SK-N-DZ (cell line): ENCODE measurements at regions not wholly inside any gene's neighbourhood (a gene's known extent, or its start where the extent isn't known, plus 50 kb on each side); places are given as distances from the start of the nearest gene placed in this dataset.
"Not testable (repeated sequence)": the region's sequence is repeated elsewhere in the genome, so short reads cannot be mapped to it uniquely, and the experiment has no call there.

Experiments
- DNase-seq: peaks from one replicate; pipeline ENCODE4 v3.0.0-alpha.2; 2015; ENCODE audit warnings: low spot score

DNA sequence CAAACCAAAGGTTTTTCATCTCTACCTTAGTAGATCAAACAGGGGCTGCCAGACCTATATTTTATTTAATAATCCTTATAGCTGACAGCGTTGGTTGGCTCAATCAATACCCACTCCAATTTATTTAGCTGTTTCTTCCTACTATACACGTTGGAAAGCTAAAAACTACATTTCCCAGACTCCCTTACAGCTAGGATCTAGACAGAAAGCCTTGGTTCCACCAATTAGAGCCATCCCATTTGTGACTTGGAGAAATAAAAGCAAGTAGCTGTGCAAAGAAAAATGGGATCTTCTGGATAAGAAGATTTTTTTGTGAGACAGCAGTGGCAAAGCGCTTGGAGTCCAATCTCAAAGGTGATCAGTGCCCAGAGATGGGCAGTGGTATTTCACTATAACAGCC, 331.3 kb upstream of the MEIS1 start:
- no peak for DNase-seq

DNA sequence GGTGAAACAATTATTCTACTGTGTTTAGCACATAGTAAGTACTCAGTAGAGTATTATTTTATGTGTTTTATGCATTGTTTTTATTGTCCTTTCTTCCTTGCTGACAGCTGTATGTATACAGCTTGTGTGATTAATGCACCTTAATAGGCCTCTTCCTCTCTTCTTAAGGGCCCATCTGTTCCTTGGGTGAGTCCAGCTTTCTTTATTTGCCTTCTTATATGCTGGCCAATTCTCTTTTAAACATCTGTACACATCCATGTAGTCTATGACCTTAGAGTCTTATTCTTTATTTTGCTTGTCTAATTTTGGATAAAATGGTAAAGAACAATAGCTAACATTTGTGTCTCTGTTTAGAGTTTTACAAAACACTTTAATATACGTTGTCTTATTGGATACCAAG, 333.7 kb upstream of the MEIS1 start:
- no peak for DNase-seq

DNA sequence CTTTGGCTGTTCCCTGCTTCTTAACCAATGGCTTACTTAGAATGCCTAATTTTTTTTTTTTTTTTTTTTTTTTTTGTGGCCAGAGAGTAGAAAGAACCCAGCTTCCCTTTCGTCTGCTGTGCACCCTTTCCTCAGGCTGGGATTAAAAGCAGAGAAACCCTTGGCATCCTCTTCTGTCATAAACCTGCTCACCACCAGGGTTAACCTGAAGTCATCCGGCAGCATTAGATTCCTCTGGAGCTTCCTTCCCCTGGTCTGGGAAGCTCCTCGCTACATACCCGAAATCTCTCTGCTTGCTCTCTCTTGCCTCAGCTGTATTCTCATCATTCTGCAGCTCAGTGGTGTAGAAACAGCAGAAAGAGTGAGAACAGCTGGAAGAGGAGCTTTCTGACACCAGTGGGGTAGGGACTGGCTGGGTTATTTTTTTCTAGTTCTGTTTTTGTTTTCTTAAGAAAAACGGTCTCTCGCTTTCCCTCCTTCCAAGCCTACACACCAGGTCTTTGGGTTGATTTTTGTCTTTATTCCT, 339.0 kb upstream of the MEIS1 start:
- no peak for DNase-seq

DNA sequence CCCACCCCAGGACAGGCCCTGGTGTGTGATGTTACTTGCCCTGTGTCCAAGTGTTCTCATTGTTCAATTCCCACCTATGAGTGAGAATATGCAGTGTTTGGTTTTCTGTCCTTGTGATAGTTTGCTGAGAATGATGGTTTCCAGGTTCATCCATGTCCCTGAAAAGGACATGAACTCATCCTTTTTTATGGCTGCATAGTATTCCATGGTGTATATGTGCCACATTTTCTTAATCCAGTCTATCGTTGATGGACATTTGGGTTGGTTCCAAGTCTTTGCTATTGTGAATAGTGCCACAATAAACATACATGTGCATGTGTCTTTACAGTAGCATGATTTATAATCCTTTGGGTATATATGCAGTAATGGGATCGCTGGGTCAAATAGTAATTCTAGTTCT, 340.2 kb upstream of the MEIS1 start:
- not testable (repeated sequence) for DNase-seq

DNA sequence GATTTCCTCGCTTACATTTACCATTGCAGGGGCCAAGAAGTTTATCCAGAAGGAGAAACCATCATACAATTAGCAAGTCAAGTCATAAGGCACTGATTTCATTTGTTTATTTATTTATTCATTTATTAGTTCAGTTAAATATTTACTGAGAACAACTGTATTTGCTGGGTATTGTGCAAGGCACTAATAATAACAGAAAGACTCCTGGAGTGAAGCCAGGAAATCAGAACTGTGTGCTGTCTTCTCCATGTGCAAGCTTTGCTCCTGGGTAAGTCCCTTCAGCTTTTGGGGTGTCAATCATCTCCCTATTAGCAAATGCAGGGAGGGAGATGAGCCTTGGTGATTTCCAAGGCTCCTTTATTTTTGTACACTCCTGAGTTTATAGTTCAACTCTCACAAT, 341.6 kb upstream of the MEIS1 start:
- DNase-seq = no peak

DNA sequence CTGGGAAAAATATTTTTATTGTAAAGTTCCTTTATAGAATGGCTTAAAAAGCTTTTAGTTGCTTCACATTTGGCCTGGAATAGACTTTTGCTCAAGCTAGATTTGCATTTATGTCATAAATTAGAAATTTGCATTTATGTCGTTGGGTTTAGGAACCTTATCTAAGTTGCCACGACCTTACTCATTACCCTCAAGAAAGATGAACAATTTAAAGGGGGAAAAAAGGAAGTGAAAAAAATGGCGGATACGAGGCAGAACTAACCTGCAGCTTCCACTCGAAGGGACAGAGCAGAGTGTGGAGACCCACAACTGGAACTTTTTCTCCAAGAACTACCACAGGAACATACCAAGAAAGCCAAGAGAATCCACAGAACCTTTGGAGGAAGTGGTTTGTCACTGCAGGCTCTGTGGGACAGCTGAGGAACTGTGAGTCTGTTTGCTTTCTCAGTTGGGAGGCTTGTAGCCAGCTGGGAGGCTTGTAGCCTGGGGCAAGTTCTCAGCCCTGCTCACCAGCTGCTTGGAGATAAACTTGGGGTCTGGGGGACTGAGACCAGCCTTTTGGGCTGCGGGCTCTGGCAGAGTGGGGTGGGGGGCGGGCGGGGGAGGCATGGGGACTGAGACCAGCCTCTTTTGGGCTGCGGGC, 349.9 kb upstream of the MEIS1 start:
- DNase-seq = no peak

DNA sequence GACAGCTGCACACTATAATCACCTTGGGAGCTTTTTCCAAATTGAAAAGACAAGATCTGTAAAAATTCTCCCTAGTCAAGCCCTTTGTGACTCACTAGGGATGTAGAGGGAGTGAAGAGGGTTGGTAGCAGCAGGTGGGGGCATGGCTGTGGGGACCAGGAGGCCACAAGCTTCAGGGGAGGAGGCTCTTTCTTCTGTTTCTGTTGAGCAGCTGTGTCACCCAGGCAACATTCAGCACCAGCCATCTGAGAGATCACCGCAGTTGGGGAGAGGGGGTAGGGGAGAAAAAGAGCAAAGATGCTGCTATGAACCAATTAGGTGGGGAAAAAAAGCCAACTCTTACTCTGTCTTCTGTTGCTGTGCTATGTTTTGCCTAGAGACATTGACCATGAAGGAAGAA, 352.3 kb upstream of the MEIS1 start:
- DNase-seq = no peak

DNA sequence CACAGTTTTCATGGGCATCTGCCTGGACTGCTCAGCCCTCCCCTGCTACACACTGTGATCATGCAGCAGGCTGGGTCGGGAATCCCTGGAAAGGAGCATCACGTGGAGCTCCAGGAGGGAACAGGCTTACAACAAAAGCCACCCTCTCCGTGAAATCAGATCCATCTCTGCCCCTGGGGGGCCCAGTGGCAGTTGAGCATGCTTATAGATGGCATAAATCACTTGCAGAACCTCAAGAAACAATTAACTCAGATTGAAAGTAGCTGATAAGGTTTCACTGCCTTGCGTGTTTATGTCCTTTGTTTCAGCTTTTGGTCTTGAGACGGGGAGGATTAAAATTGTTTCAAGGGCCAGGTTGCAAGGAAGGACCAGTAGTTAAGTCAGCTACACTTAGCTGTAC, 354.8 kb upstream of the MEIS1 start:
- DNase-seq = peak; percentile 98

DNA sequence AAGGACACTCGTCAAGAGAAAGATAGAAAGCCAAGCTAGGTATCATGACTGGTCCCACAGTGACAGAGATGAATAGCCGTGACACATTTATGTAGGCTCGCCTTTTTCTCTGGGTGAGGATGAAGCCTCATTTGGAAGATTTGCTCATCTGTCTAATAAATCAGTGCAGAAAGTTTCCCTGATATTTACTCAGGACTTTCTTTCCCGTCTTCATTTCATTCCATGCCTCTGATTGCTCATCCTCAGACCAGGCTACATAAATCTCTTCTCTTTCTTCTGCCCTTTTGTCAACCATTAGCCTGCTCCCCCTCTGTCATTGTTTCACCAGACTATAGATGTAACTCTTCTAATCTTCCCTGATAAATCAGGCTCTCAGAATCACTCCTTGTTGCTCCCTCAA, 361.8 kb upstream of the MEIS1 start:
- DNase-seq = no peak

DNA sequence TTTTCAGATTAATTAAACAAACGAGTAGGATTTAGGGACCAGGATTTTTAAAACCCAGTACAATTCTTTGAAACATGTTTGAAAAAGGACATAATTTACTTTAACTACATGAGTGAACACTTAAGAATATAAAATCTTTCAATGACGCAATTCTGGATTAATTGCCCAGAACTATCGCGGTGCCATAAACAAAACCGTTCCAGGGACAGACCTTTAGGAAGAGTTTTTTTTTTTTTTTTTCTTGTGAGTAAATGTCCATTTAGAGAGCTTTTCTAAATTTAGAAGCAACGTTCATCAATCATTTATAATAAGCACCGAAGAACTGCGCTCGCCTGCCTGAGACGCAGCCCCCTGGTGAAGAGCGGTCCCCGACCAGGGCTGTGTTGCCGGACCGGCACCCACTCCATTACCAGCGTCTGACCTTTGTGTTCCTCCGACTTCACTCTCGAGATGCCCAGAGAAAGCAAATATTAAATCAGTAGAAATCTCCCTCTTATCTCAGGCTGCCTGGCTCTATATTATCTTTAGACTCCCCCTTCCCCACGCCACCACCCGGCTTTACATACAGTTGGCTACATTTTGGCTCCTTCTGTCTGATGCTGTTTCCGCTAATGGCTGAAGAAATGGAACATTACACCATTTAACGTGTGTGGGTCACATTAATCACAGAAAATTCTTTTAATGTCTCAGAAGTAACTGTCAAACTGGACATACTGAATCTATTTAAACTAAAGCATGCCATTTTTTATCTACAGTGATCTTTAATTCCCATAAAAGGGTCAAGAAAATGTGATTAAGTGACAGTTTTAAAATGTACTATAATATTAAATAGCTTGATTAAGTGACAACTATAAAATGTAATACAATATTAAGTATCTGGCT, 364.0 kb upstream of the MEIS1 start:
- peak; percentile 100 for DNase-seq

DNA sequence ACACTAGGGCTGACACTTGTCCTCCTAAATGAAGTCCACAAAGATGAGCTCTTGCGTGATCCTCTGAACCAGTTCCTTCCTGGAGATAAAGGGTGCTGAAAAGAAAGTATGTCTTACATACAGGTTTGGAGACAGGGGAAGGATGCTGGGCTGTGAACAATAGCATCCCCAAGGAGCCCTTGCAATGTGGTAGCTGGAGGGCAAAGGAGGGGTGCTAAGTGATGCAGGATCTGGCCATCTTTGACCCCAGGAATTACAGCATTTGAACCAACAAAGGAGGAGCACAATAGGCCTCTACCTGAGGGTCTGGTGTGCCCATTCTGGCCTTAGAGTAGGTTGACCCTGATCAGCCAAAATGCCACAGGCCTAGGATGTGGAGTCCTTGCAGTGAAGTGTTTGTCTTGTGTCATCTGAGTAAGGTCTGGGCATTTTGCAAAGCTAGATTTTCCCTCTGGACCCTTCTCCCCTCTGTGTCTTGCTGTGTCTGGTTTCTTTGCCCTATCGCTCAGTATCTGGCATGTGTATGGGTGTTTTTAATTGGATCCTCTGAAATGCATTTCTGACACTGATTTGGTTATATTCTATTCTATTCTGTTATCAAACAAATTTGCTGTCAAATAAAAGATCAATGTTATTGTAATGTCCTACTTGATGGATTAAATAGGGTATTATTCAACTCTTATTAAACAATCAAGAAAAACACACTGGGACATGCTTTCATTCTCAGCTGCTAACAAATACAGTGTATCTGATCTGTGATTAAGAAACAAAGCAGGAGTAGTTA, 364.8 kb upstream of the MEIS1 start:
- peak; percentile 94 for DNase-seq

DNA sequence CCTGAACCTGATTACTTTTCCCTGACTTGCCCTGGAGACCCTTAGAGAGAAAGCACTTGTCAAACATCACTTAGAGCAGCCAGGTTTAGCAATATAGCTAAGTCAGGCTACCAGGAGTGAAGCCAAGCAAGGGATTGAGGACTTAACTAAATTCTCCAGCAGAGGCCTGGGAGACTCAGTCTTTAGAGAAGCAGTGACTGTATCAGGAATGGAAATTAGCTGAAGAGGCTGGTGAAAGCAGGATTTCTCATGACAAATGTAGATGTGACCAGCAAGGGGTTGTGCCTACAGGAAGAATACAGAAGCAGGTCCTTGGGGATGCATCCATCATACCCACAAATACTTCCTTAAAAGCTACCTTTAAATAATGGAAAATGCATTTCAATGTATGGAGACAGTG, 368.9 kb upstream of the MEIS1 start:
- no peak for DNase-seq

DNA sequence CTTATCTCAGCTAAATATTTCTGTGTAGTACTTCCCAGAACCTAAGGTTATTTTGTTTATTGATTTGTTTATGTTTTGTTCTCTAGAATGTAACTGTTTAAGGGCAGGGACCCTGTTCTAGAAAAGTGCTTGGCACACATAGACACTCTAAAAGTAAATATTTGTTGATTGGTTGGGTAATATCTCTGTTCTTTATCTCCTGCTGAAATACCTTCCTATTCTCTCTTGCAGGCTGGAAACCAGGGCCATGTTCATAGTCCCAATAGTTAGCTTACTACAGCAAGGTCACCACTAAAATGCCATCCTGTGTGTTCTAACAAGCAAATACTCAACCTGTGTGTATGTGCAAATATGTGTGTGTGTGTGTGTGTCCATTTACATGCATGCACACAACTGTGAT, 375.6 kb upstream of the MEIS1 start:
- no peak for DNase-seq

DNA sequence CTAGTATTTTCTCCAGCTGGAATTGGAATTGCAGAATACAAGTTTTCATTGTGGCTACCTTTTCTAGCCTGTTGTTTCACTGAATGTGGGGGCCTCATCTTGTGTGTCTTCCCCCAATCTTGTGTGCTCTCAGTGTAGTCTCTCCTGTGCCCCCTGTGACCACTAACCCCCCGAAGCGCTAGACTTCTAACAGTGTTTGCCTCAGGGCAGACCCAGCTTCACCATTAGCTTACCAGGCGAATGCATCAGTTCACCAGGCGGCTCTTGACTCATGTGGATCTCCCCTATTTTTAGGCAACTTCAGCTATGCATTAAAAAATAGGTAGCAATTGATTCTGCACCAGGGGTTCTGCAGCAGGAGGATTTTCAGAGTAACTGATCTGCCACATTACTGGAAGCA, 376.2 kb upstream of the MEIS1 start:
- DNase-seq = no peak

DNA sequence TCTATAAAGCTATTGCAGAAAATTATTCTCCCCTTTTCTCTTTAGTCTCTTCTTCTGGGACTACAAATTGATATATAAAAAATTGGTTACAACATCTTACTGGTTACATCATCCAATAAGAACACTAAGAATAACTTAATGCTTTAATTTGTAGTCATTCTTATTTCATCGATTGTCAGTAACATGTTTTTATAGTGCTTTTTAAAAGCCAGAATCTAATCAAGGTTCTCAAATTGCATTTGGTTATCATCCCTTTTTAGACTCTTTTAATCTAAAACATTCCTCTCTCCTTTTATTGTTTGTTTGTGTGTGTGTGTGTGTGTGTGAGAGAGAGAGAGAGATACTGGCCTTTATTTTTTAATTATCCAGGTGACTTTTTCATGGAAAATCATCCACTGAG, 377.1 kb upstream of the MEIS1 start:
- DNase-seq = no peak

DNA sequence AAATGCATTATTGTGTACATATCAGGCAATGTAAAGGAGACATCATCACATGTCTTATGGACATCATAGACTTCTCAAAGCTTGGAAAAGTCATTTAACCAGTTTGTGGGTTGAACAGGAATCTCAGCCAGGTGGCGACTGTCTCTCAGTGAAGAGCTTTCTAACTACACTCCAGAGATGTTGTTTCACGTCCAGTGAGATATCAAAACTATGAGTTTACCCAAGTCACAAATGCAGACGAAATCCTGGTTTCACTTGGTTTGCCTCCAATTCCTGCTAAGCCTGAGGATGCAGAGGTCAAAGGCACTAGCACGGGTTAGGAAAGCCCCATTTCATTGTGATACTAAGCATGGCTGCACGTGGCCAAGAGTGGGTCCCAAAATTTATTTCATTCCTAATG, 384.5 kb upstream of the MEIS1 start:
- no peak for DNase-seq

DNA sequence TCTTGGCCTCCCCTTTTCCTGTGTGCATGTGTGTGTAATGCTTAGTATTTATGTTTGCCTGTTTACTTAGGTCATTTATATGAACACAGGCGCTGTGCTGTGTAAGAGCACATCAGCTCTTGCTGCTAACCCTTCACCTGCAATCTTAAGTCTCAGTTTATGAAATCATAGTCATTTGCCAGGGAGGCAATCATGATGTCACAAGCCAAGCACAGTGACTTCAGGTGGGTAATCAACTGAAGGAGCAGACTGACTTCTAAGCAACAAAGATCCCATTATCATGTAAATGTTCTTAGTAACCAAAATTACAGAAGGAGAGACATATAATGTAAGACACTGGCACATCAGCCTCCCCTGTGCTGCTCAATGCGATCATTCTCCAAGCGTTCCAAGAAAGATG, 386.3 kb upstream of the MEIS1 start:
- no peak for DNase-seq

DNA sequence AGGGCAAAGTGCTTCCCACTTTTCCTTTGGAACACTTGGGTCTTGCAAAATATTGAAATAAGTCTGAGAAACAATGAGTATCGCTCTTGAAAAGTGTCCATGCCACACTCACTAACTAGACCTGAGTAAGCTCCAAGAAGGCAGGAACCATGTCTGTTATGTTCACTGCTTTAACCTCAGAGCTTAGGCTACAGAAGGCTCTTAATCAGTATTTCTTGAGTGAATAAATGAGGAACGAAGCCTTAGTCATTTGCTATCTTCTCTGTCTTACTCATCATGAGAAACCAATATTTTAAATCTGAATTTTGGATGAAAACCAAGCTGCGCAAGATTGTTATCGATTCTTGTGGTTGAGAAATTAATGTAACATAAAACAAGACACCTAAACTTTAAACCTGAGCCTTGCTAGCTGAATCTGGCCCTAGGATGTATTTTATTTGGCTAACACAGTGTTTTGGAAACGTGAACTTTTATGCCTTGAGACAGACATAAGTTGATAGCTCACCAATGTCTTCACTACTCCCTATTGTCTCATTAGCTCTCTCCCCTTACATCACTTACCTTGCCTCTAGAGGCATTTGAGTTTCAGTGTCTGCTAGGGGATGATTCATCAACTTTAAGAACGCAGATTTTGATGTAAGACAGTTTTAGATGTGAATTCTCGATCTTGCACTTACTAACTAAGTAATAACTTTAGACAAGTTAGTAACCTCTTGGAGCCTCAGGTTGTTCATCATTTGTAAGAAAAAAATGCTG, 392.8 kb upstream of the MEIS1 start:
- no peak for DNase-seq

DNA sequence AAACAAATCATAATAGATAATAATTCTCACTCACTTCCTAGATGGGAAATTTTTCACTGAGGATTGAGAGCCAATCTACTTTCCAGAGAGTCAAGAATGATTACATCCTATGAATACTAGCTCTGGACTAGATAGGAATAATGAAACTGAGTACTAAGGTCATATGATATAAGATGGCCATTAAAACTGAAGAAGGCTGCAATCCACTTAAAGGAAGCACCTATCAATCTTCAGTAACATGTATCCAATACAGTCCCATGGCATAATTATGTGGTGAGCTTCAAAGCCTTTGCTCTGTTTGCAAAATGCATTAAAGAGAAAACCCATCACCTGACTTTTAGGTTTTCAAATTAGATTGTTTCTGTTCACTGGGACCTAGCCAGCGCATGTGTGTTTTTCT, 398.0 kb upstream of the MEIS1 start:
- no peak for DNase-seq

DNA sequence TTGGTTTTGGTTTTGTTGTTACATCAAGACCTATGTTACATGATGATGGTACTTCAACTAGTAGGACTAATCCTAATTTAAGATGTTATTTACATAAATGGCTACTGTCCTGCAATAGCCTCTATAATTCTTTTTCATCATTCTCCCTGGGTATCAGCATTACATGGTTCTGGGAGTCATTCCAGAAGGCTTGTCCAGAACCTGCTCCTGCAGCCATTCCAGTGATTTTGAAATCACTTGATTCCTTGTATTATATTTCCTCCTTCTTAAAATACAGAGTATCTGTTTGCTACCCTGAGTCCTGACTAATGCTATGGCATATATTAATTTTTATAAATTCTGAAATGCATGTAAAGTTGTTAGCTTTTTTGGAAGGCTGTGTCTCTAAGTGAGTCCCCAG, 400.5 kb upstream of the MEIS1 start:
- DNase-seq = no peak

DNA sequence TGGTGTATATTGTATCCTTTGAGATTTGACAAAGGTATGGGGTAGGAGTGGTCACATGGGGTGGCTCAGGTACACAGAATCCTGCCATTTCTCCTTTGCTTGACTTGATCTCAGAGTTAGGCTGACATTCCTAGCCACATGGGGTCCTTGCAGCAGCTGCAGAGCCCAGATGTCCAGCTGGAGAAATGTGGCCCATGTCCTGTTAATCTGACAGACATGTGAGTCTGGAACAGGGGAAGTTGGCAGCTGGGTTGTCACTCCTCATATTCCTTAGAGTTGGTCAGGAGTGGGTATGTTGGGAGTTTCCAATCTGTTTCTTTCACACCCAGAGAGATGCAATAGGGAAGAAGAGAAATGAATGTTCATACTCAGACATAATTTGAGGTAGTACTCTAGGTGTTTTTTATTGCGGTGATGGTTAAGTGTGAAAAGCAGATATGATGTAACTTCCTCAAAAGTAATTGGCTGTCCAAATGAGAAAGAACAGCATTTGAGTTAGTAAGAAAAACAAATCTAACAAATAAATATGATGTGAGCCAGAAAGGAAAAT, 402.6 kb upstream of the MEIS1 start:
- peak; percentile 11 for DNase-seq
